ENCODE measurements at regions not wholly inside any gene's neighbourhood (a gene's known extent, or its start where the extent isn't known, plus 50 kb on each side); places are given as distances from the start of the nearest gene placed in this dataset.

DNA sequence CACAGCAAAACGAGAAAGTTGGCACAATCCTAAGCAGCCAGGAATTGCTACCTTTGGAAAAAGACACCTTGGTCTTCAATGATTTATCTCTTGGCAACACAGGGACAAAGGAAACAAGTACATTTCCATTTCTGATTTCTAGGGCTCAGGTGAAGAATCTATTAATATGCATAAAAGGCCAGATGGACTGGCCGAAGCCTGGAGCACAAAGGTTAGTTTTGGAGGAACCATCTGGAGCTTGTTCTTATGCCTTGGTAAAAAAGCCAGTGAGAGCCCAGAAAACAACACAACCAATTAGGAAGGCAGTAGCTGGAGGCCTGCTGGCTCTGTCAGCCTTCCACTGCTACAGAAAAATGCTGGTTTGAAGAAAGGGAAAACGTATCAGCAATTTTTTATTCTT lies 713.5 kb upstream of the API5 start:
- Histone ChIP-seq H3K27ac (ENCODE audit: low read length) (peak overlapping the region; percentile 18), H3K9me2 (ENCODE audit: insufficient read depth, low read length) (no peaks in the 10 kb centered on the region), H3K79me2 (replicated peaks; ENCODE audit: insufficient read depth, low read length) (no peaks in the 10 kb centered on the region), H3K9ac (ENCODE audit: low read length) (no peak overlapping the region), H4K20me1 (ENCODE audit: insufficient read depth) (no peaks in the 10 kb centered on the region), H3K36me3 (ENCODE audit: insufficient read depth, low read length) (no peaks in the 10 kb centered on the region), H3K4me2 (ENCODE audit: low read length) (no peak overlapping the region), H3K4me3 (ENCODE audit: low read length) (no peak overlapping the region), H3K9me3 (ENCODE audit: low read length) (no peaks in the 10 kb centered on the region), H3K27me3 (ENCODE audit: insufficient read depth, low read depth, low read length) (no peaks in the 10 kb centered on the region), H2AFZ (ENCODE audit: low read depth, low read length) (no peak overlapping the region), H3F3A (ENCODE audit: insufficient read depth, low read length, poor library complexity, severe bottlenecking) (no peaks in the 10 kb centered on the region)
- TF ChIP-seq EP300 (conservative IDR thresholded peaks at IDR 0.05; ENCODE audit: poor library complexity, severe bottlenecking): no peak
- TF ChIP-seq EZH2 (IDR thresholded peaks at IDR 0.05; ENCODE audit: borderline replicate concordance, insufficient read depth, low read length, poor library complexity, severe bottlenecking): no peak
- no peak for TF ChIP-seq TAF1 (IDR thresholded peaks at IDR 0.05; ENCODE audit: low read depth)
- TF ChIP-seq SMC3 (conservative IDR thresholded peaks at IDR 0.05; ENCODE audit: poor library complexity): no peak
- TF ChIP-seq MXI1 (conservative IDR thresholded peaks at IDR 0.05; ENCODE audit: poor library complexity, severe bottlenecking): no peak
- TF ChIP-seq, protein P1, sequence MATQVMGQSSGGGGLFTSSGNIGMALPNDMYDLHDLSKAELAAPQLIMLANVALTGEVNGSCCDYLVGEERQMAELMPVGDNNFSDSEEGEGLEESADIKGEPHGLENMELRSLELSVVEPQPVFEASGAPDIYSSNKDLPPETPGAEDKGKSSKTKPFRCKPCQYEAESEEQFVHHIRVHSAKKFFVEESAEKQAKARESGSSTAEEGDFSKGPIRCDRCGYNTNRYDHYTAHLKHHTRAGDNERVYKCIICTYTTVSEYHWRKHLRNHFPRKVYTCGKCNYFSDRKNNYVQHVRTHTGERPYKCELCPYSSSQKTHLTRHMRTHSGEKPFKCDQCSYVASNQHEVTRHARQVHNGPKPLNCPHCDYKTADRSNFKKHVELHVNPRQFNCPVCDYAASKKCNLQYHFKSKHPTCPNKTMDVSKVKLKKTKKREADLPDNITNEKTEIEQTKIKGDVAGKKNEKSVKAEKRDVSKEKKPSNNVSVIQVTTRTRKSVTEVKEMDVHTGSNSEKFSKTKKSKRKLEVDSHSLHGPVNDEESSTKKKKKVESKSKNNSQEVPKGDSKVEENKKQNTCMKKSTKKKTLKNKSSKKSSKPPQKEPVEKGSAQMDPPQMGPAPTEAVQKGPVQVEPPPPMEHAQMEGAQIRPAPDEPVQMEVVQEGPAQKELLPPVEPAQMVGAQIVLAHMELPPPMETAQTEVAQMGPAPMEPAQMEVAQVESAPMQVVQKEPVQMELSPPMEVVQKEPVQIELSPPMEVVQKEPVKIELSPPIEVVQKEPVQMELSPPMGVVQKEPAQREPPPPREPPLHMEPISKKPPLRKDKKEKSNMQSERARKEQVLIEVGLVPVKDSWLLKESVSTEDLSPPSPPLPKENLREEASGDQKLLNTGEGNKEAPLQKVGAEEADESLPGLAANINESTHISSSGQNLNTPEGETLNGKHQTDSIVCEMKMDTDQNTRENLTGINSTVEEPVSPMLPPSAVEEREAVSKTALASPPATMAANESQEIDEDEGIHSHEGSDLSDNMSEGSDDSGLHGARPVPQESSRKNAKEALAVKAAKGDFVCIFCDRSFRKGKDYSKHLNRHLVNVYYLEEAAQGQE (IDR thresholded peaks at IDR 0.05; ENCODE audit: borderline replicate concordance): no peak
- no peak for TF ChIP-seq RAD21 (conservative IDR thresholded peaks at IDR 0.05)
- TF ChIP-seq POLR2AphosphoS5 (IDR thresholded peaks at IDR 0.05): no peak
- TF ChIP-seq, protein P2, sequence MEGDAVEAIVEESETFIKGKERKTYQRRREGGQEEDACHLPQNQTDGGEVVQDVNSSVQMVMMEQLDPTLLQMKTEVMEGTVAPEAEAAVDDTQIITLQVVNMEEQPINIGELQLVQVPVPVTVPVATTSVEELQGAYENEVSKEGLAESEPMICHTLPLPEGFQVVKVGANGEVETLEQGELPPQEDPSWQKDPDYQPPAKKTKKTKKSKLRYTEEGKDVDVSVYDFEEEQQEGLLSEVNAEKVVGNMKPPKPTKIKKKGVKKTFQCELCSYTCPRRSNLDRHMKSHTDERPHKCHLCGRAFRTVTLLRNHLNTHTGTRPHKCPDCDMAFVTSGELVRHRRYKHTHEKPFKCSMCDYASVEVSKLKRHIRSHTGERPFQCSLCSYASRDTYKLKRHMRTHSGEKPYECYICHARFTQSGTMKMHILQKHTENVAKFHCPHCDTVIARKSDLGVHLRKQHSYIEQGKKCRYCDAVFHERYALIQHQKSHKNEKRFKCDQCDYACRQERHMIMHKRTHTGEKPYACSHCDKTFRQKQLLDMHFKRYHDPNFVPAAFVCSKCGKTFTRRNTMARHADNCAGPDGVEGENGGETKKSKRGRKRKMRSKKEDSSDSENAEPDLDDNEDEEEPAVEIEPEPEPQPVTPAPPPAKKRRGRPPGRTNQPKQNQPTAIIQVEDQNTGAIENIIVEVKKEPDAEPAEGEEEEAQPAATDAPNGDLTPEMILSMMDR (IDR thresholded peaks at IDR 0.05; ENCODE audit: poor library complexity, severe bottlenecking): no peak

DNA sequence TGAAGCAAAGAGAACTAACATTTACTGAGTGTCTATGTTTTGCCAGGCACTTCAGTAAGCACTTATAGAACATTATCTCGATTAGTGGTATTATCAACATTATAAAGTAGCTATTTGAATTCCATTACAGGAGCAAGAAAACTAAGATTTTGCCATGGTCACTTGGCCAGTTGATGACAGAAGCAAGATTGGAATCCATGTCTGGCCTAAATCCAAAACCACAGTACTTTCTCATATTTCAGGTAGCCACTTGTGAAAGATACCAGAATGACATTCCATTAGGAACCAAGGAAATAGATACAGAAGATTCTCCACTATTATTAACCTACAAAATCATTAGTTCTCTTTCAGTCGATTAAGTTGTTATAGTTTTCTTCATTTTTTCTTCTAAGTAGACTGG lies 691.0 kb upstream of the API5 start:
- no peak overlapping the region for H3K27ac ChIP-seq (ENCODE audit: low read length)
- no peaks in the 10 kb centered on the region for H3K9me2 ChIP-seq (ENCODE audit: insufficient read depth, low read length)
- TF ChIP-seq TAF1 (IDR thresholded peaks at IDR 0.05; ENCODE audit: low read depth) (no peak), EP300 (conservative IDR thresholded peaks at IDR 0.05; ENCODE audit: poor library complexity, severe bottlenecking) (no peak), MXI1 (conservative IDR thresholded peaks at IDR 0.05; ENCODE audit: poor library complexity, severe bottlenecking) (no peak), RAD21 (conservative IDR thresholded peaks at IDR 0.05) (no peak), SMC3 (conservative IDR thresholded peaks at IDR 0.05; ENCODE audit: poor library complexity) (no peak)
- TF ChIP-seq, protein P2 (IDR thresholded peaks at IDR 0.05; ENCODE audit: poor library complexity, severe bottlenecking): no peak
- no peaks in the 10 kb centered on the region for H4K20me1 ChIP-seq (ENCODE audit: insufficient read depth)
- no peaks in the 10 kb centered on the region for H3F3A ChIP-seq (ENCODE audit: insufficient read depth, low read length, poor library complexity, severe bottlenecking)
- no peaks in the 10 kb centered on the region for H3K9me3 ChIP-seq (ENCODE audit: low read length)
- no peak overlapping the region for H3K4me2 ChIP-seq (ENCODE audit: low read length)
- no peaks in the 10 kb centered on the region for H3K27me3 ChIP-seq (ENCODE audit: insufficient read depth, low read depth, low read length)
- H2AFZ ChIP-seq (ENCODE audit: low read depth, low read length): no peak overlapping the region
- no peak overlapping the region for H3K9ac ChIP-seq (ENCODE audit: low read length)
- no peak overlapping the region for H3K4me3 ChIP-seq (ENCODE audit: low read length)
- H3K36me3 ChIP-seq (ENCODE audit: insufficient read depth, low read length): no peaks in the 10 kb centered on the region
- H3K79me2 ChIP-seq (replicated peaks; ENCODE audit: insufficient read depth, low read length): no peaks in the 10 kb centered on the region
